NCI-H1436 (cell line): ENCODE measurements at regions not wholly inside any gene's neighbourhood (a gene's known extent, or its start where the extent isn't known, plus 50 kb on each side); places are given as distances from the start of the nearest gene placed in this dataset.
A peak's percentile ranks its signal among the peaks of the same experiment; 100 is the strongest.

Experiments
- DNase-seq: peaks from one replicate; lab custom pipeline; 2025; lab: John Stamatoyannopoulos, UW

- DNase-seq = no peak
These were observed 90.9 kb upstream of the SETBP1 start for GRCh38 chr18:44589693-44590355.

GRCh38 chr18:44590956-44591670, 89.6 kb upstream of the SETBP1 start:
- no peak for DNase-seq

- no peak for DNase-seq
These were observed 88.0 kb upstream of the SETBP1 start for GRCh38 chr18:44592639-44593038.

DNA sequence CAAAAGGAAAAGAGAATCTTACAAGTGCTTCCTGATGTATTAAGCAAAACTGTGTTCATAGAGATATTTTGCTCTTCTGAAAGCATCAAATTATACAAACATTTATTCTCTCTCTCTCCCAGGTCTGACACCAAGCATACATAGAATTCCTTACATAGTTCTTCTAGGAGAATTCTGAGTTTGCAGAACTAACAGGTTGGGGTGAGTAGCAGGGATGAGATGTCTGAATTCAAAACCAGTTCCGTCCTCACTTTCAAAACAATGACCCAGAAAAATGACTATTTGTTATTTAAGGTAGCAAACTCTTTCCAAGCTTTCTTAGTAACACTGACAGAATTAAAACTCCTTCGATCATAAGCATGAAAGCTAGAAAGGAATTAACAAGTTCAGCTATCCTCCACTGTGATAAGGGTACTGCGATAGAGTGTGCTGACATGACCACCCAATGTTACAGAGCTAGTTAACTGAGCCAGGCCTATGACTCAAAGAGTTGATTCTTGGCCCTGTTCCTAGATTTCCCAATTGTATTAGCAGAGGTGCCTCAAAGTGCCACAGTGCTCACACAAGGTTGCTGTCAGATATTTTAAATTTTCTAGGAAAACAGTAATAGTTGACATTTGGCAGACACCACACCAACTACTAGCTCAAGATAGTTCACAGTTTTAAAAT, 85.8 kb upstream of the SETBP1 start:
- DNase-seq = no peak

DNA sequence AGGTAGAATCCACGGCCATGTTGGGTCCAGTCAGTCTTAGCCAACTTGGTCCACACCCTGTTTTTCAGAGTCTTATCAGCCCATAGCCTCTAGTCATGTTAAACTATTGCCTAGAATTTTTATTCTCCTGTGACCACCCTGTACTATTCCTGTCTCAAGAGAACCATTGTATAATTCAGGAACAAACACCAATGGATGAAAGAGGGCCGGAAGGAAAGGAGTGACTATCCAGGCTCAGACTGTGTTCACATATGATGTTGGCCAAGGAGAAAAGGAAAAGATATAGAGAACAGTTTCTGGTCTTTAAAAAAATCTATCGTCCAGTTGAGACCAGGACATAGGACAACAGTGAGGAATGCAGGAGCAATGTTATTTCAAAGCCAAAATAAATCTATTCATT, 82.9 kb upstream of the SETBP1 start:
- no peak for DNase-seq

DNA sequence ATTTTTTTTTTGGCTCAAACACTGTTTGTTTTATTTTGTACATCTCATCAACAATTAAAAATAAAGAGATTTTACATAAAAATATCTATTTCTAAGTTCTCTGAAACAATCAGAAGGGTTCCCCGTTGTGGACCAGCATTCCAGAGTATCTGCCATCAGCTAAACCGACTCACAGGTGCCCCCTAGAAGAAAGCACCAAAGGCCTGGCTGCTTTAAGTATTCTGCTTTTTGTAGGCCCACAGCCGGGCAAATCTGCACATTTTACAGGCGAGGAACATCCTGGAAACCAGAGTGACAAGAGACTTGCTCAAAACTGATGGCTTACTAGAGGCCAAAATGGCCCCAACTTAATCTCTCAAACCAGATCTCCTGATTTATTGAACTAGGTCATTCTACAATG, 82.2 kb upstream of the SETBP1 start:
- no peak for DNase-seq

DNA sequence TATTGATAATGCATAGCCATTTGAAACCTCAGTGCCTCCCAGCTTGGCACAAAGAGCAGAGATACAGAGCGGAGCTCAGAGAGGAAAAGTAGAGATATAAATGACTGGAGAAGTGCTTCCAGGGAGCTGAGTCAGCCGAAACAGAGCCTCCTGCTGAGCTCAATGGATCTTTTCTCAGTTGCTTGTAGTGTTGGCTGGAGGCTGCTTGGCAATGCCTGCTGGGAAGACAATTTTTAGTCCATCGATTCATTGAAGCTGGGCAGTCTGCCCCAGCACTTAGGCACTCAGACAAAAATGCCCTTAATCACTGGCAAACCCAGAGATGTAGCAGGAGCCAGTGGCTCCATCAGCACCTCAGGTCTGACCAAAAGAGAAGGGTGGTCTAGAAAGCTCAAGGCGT, 81.3 kb upstream of the SETBP1 start:
- DNase-seq = no peak

DNA sequence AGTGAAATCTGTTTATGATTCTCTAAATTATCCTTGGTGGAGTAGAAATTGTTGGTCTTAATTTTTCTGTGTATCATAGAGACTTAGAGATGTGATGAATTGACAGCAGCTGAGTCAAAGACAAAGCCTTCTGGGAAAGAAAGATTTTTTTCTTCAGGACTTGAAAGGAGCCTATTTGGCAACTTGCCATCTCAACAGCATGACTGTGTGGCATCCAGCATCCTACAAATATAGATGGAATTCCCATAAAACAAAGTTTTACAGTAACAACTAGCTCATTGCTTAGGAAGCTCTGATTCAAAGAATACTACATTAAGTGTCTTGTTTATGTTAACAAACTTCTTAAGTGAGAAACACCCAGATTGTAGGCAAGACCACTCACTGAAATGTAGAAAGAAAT, 79.2 kb upstream of the SETBP1 start:
- DNase-seq = no peak

- no peak for DNase-seq
These were observed 78.3 kb upstream of the SETBP1 start for GRCh38 chr18:44602380-44602779.

DNA sequence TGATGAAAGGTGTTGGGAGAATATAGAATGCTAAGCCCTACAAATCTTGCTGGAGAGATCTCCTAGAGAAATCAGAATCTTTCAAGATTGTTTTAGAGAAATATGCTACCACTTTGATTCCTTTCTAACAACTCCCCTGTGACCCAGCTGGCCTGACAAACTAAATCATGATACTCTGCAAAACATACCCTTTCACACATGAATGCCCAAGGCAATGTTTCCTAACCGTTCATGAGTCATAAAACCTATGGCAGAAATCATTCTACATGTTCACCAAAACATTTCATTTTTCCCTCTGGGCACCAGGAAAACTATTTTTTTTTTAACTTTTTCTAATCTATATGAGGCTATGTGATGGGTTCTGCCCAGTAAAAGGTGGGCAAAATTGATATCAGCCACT, 77.8 kb upstream of the SETBP1 start:
- DNase-seq = no peak

DNA sequence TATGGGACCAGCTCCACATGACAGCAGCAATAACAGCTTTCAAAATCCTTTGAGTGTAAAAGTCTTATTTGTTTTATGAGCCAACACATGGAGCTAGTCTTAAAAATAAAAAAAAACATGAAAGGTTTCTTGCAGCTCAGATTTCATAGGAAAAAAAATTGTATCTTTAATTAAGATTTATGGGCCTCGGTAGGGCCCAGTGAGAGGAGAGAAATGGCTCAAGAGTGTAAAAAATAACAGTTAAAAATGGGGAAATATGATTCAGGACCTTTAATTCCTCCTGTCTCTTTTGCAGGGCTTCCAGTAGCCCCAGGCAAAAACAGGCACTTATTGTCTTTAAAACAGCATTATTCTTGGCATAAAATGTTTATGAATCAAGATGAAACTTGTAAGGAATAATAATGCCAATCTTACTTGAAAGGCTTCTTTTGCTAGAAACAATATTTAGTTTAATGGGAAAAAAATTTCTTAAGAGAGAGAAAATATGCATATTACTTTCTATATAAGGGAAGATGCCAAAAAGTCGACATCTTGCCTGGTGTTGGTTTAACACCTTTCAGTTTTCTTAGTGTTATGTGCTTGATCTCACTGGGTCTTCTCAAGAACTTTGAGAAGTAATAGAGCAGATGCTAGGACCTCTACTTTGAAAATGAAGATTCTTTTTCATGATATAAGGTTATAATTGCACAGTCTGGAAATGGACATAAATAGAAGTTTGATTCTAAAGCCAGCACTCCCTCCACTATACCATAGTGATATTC, 71.3 kb upstream of the SETBP1 start:
- no peak for DNase-seq

DNA sequence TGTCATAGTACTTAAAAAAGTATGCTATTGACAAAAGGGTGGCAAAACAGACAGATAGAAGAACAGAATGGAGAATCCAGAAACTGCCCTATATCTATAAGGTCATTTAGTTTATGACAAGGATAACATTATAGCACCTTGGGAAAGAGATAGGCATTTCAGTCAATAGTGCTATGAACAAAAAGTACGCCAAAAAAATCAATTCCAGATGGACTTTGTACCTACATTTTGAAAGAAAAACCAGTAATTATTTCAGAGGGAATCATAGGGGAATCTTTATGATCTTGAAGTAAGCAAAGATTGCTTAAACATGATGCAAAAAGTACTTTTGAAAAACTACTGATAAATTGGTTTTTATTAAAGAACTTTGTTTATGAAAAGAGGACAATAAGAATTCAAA, 59.9 kb upstream of the SETBP1 start:
- no peak for DNase-seq

GRCh38 chr18:44624052-44624451, 56.6 kb upstream of the SETBP1 start:
- DNase-seq = no peak

DNA sequence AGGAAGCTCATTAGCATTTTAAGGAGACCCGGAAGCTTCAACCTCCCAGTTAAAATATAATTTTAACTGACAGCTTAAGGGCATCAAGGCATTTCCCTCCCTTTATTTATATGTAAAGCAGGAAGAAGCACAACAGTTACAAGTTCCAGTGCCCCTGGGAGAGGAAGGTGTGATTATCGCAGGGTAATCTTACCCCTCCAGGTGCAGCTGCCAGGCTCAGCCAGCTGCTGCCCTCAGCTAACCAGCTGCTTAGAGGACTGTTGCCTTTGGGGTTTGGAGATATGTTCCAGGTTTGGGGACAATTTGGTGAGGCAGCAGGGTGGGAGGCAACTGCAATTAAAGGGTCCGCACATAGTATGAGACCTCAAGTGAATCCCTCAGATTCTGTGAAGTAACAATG, 55.3 kb upstream of the SETBP1 start:
- peak; percentile 89 for DNase-seq

DNA sequence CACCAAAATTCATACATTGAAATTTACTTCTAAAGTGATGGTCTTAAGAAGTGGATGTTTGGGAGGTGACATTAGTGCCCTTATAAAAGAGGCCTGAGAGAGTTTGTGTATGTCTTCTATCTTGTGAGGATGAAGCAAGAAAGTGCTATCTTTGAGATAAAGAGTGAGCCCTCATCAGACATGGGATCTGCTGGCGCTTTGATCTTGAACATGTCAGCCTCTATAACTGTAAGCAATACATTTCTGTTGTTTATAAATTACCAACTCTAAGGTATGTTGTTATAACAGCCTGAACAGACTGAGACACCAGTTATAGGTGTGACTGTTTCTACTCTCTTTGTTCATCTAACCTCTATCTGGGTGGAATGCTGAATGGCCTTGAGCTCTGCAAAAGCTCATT, 54.5 kb upstream of the SETBP1 start:
- no peak for DNase-seq

DNA sequence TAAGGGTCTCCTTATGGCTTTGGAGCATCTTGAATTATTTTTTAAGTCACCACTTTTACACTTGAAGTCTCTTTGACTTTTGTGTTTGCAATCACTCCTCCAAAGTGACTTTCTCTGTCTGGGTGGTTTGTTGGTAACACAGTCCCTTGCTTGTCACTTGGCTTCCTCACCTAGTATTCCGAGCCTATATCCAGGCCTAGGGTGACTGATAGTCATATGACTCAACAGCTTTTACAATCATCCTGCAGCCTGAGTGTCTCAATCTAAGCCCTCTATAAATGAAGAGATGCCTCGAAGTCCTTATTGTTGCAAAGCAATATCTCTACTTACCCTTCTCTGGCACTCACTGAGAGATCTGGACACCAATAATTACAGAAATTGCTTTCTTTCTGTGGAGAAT, 53.9 kb upstream of the SETBP1 start:
- DNase-seq = no peak

DNA sequence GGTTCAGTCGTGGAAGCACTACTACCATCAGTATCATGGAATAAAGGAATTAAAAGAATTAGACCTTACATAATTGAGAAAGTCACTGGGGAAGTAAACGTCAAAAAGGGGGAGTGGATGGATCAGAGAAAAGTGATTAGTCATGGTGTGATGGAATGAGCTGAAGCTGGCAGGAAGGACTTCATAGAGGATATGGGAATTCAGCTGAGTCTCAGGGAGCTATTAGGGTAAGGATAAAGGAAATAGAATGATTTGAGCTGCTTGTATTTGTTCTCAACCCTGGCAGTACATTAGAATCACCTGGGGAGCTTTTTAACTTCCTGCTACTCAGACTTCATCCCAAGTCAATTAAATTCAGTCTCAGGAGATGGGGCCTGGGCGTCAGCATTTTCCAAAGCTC, 53.4 kb upstream of the SETBP1 start:
- DNase-seq = no peak

- no peak for DNase-seq
These were observed 51.3 kb upstream of the SETBP1 start for GRCh38 chr18:44629406-44629805.

DNA sequence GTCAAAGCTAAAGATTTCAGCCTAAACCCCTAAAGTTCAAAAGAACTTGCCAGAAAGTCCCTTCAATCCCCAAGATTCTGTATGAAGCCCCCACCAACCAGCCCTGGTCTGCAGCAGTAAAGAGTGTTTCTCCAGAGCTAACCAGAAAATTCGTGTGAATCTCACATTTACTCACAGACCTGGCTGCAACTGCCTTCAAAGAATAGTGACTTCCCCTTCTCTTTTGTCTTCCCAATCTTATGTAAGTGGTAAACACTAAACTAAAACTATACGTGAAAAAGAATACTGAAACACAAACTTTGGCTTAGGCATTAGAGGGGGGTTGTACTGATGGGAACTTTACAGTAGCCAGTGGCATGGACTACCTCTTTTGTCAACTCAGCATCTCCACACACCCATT, 50.6 kb upstream of the SETBP1 start:
- no peak for DNase-seq
